Karpas-422 (cell line): ENCODE measurements at regions not wholly inside any gene's neighbourhood (a gene's known extent, or its start where the extent isn't known, plus 50 kb on each side); places are given as distances from the start of the nearest gene placed in this dataset.

Experiments
- DNase-seq: peaks from one replicate; pipeline ENCODE4 v3.0.0-alpha.2; 2015
- H2AFZ ChIP-seq: fragments of 200-600 bp; sonication (generic); 2 replicates; pipeline ENCODE4 v1.6.1; 2014; ENCODE audit warnings: antibody characterized with exemption, low read length, mixed read lengths
- H3K27ac ChIP-seq: fragments of 200-600 bp; sonication (generic); 2 replicates; pipeline ENCODE4 v1.5.1; 2014; ENCODE audit warnings: mild to moderate bottlenecking, low read length, moderate library complexity
- H3K27me3 ChIP-seq: fragments of 200-600 bp; sonication (generic); 2 replicates; pipeline ENCODE4 v1.6.1; 2014; ENCODE audit warnings: low read length, mixed read lengths
- H3K36me3 ChIP-seq: fragments of 200-600 bp; sonication (generic); 2 replicates; pipeline ENCODE4 v1.6.1; 2014; ENCODE audit warnings: low read length, mixed read lengths; ENCODE audit not compliant: insufficient read depth
- H3K4me1 ChIP-seq: fragments of 200-600 bp; sonication (generic); 2 replicates; pipeline ENCODE4 v1.6.1; 2014; ENCODE audit warnings: mild to moderate bottlenecking, low read length, mixed read lengths
- H3K4me2 ChIP-seq: fragments of 200-600 bp; sonication (generic); 2 replicates; pipeline ENCODE4 v1.6.1; 2014; ENCODE audit warnings: low read length, low read depth, mild to moderate bottlenecking; ENCODE audit not compliant: poor library complexity, severe bottlenecking
- H3K4me3 ChIP-seq: fragments of 200-600 bp; sonication (generic); 2 replicates; pipeline ENCODE4 v1.5.1; 2014; ENCODE audit warnings: mild to moderate bottlenecking, antibody characterized with exemption, low read length, mixed read lengths
- H3K79me2 ChIP-seq: fragments of 200-600 bp; sonication (generic); 2 replicates; pipeline ENCODE4 v1.6.1; 2014; ENCODE audit warnings: mild to moderate bottlenecking, low read length, mixed read lengths
- H3K9ac ChIP-seq: fragments of 200-600 bp; sonication (generic); 2 replicates; pipeline ENCODE4 v1.6.0; 2014; ENCODE audit warnings: low read length
- H3K9me2 ChIP-seq: fragments of 200-600 bp; sonication (generic), shearing (Covaris generic); replicated peaks from 2 replicates; pipeline ENCODE4 v1.6.0; 2014; ENCODE audit warnings: mild to moderate bottlenecking, low read length, moderate library complexity; ENCODE audit not compliant: insufficient read depth
- H3K9me3 ChIP-seq: fragments of 300-700, 200-600 bp; sonication (generic); 2 replicates; pipeline ENCODE4 v1.6.1; 2014; ENCODE audit warnings: low read length, mixed read lengths
- H4K20me1 ChIP-seq: fragments of 200-600 bp; sonication (generic); 2 replicates; pipeline ENCODE4 v1.6.1; 2014; ENCODE audit warnings: mild to moderate bottlenecking, antibody characterized with exemption, low read length, low read depth; ENCODE audit not compliant: insufficient read depth

DNA sequence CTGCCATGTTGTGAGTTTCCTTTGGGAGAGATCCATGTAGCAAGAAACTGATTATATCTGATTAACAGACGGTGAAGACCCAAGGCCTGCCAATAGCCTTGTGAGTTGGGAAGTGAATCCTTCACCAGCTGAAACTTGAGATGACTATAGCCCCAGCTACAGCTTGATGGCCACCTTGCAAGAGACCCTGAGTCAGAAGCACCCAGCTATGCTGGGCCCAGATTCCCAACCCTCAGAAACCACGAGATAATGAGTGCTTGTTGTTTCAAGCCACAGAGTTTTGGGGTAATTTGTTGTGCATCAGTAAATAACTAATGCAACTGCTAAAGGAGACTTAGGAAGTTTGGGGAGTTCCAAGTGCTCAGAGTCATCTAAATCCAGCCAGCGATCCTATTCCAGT, 80.3 kb downstream of the AVPR1A start:
- DNase-seq = no peak
- H3K79me2 ChIP-seq = no peaks in the 10 kb centered on the region
- no peaks in the 10 kb centered on the region for H3K4me1 ChIP-seq
- H3K27me3 ChIP-seq = no peaks in the 10 kb centered on the region
- no peak overlapping the region for H3K4me3 ChIP-seq
- H3K9me2 ChIP-seq = no peaks in the 10 kb centered on the region
- no peaks in the 10 kb centered on the region for H3K9me3 ChIP-seq
- no peak overlapping the region for H3K27ac ChIP-seq
- H3K36me3 ChIP-seq = no peaks in the 10 kb centered on the region
- no peaks in the 10 kb centered on the region for H4K20me1 ChIP-seq
- H3K9ac ChIP-seq = no peak overlapping the region
- no peak overlapping the region for H2AFZ ChIP-seq
- no peak overlapping the region for H3K4me2 ChIP-seq

DNA sequence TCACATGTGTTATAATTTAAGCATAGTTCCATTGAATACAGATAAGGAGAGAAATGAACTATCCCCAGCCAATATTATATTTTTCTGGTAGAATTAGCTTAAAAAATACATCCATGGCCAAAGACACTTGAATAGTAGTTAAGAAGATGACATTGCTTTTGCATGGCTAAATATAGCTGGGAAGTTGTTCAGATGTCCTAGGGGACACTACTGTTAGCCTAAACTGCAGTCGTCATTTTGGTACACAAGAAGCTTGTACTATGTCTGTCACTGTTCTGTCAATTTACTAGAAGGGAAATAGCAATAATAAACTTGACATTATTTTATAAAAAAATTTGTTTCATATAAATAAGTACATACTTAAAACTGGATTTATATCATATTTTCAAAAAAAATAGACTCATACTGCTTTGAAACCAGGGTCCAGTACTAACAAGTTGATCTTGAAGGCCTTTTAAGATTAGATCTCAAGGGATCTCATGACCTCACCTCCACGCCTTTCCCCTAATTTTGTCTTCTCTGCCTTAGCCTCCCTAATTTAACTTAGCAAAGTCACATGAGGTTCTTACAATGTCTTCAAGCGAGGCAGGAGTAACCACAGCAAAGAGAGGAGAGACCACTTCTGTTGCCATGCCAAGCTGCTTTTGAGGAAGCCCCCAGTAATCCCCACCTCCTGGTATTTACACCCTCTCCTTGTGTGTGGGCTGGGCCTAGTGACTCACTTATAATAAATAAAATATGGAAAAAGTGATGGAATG, 81.0 kb downstream of the AVPR1A start:
- Histone ChIP-seq H3K9ac (no peak overlapping the region), H3K9me3 (no peaks in the 10 kb centered on the region), H3K4me3 (no peak overlapping the region), H3K4me1 (no peaks in the 10 kb centered on the region), H3K9me2 (no peaks in the 10 kb centered on the region), H3K27me3 (no peaks in the 10 kb centered on the region), H3K27ac (no peak overlapping the region), H4K20me1 (no peaks in the 10 kb centered on the region), H2AFZ (no peak overlapping the region), H3K79me2 (no peaks in the 10 kb centered on the region), H3K4me2 (no peak overlapping the region), H3K36me3 (no peaks in the 10 kb centered on the region)
- DNase-seq = no peak

DNA sequence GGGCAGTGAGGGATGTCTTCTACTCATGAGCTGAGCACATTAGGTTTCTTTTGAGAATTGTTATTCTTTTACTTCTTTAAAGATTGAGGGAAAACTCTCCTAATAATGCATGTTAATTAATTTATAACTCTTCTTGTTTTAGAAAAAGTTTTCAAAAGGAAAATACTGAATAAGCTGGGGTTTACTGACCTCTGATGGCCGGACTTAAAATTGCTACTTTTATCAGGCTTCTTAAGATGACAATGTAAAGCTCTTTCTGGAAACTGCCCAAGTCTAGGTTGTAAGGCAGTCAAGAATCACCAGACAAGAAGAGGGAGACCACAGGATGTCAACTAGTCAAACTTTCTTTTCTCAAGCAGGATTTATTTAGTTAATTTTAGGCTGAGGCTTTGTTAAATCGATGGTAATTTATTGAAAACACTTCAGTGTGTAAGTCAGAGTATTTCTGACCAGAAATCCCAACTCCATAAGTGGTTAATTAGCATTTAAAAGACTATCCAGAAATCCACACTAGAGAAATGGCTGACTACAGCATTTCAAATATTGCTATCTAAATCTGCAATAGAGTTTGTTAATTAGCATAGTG, 82.1 kb downstream of the AVPR1A start:
- no peaks in the 10 kb centered on the region for H3K4me1 ChIP-seq
- H3K9ac ChIP-seq = no peak overlapping the region
- no peaks in the 10 kb centered on the region for H3K27me3 ChIP-seq
- no peaks in the 10 kb centered on the region for H3K36me3 ChIP-seq
- no peaks in the 10 kb centered on the region for H3K9me3 ChIP-seq
- no peaks in the 10 kb centered on the region for H4K20me1 ChIP-seq
- DNase-seq = peak; percentile 71
- no peak overlapping the region for H3K27ac ChIP-seq
- H2AFZ ChIP-seq = no peak overlapping the region
- no peaks in the 10 kb centered on the region for H3K79me2 ChIP-seq
- H3K4me3 ChIP-seq = no peak overlapping the region
- H3K4me2 ChIP-seq = no peak overlapping the region
- no peaks in the 10 kb centered on the region for H3K9me2 ChIP-seq

DNA sequence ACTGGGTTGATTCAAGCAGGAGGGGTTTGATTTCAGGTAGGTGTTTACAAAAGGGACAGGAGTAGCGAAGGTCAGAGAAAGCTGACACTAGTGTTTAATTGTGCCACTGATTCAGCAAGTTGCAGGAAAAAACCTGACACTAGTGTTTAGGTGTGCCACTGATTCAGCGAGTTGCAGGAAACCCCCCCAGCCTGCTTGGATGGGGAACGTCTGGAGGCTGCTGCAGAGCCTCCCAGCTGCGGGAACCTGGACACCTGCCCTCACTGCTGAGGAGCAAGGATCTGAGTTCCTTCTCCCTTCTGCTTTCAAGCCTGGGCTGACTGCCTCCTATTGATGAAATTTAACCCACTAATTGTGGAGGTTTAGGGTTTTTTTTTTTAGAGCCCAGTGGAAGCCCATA, 84.2 kb downstream of the AVPR1A start:
- Histone ChIP-seq H3K27ac (no peak overlapping the region), H3K9me3 (no peaks in the 10 kb centered on the region), H4K20me1 (no peaks in the 10 kb centered on the region), H3K27me3 (no peaks in the 10 kb centered on the region), H3K79me2 (no peaks in the 10 kb centered on the region), H3K4me3 (no peak overlapping the region), H3K9me2 (no peaks in the 10 kb centered on the region), H3K36me3 (no peaks in the 10 kb centered on the region), H3K9ac (no peak overlapping the region), H3K4me1 (no peaks in the 10 kb centered on the region), H3K4me2 (no peak overlapping the region), H2AFZ (no peak overlapping the region)
- no peak for DNase-seq

DNA sequence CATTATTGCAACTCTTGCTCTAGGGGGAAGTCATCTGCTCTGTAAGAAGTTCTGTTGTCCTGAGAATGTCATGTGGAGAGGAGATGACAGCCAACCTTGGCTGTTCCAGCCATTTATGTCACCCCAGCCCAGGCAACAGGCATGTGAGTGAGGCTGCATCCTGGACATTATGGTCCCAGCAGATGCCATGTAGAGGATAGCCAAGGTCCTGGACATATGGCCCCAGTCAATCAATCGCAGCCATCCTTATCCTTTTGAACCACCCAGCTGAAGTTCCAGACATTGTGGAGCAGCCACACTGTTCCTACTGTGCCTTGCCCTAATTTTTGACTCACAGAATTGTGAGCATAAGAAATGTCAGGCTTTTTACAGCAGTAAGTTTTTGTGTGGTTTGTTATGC, 84.9 kb downstream of the AVPR1A start:
- Histone ChIP-seq H3K9me2 (no peaks in the 10 kb centered on the region), H3K4me1 (no peaks in the 10 kb centered on the region), H3K79me2 (no peaks in the 10 kb centered on the region), H3K27ac (no peak overlapping the region), H3K36me3 (no peaks in the 10 kb centered on the region), H3K27me3 (no peaks in the 10 kb centered on the region), H2AFZ (no peak overlapping the region), H3K9ac (no peak overlapping the region), H3K4me3 (no peak overlapping the region), H3K9me3 (no peaks in the 10 kb centered on the region), H3K4me2 (no peak overlapping the region), H4K20me1 (no peaks in the 10 kb centered on the region)
- no peak for DNase-seq

DNA sequence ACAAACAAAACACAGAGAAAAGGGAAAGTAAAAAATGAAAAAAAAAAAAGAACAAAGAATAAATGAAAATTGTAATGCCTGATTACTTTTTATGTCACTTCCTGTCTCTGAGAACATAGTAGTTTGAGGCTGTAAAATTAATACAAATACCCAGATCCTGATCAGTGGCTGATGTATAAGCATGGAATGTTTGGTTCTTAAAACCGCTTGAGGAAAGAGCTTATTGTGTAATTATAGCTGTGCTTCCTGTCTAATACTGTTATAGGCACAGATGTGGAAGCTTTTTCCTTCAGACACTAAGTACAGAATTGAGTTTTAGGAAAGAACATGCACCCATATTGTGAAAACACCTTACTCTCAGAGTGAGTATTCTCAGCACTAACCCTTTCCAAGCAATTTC, 86.9 kb downstream of the AVPR1A start:
- Histone ChIP-seq H3K4me3 (no peak overlapping the region), H3K79me2 (no peaks in the 10 kb centered on the region), H3K4me1 (no peaks in the 10 kb centered on the region), H3K27ac (no peak overlapping the region), H3K9me3 (no peaks in the 10 kb centered on the region), H3K9ac (no peak overlapping the region), H3K36me3 (no peaks in the 10 kb centered on the region), H2AFZ (no peak overlapping the region), H3K4me2 (no peak overlapping the region), H3K27me3 (no peaks in the 10 kb centered on the region), H4K20me1 (no peaks in the 10 kb centered on the region), H3K9me2 (no peaks in the 10 kb centered on the region)
- no peak for DNase-seq

DNA sequence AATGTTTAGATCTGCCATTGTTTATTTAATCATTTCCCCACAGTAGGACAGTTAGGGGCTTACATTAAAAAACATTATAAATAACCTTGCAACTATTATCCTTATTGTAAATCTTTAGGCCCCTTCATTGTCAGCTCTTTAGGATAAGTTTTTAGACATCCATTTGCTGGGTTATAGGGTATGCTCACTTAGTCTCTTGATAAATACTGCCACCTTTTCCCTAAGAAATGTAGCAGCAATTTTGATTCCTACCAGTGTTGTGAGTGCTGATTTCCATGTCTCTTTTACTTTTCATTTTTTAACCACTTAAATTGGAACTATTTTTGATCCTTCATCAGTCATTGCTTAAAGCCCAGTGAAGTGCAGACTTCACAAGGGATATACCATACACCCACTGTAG, 94.4 kb downstream of the AVPR1A start:
- Histone ChIP-seq H3K9ac (no peak overlapping the region), H3K9me2 (no peaks in the 10 kb centered on the region), H3K27me3 (no peaks in the 10 kb centered on the region; the same call in 1 of the 2 replicates), H3K79me2 (no peaks in the 10 kb centered on the region), H3K36me3 (no peaks in the 10 kb centered on the region), H2AFZ (no peak overlapping the region), H3K4me1 (no peaks in the 10 kb centered on the region), H3K9me3 (no peaks in the 10 kb centered on the region), H4K20me1 (no peaks in the 10 kb centered on the region), H3K4me3 (no peak overlapping the region), H3K27ac (no peak overlapping the region), H3K4me2 (no peak overlapping the region)
- DNase-seq = no peak

DNA sequence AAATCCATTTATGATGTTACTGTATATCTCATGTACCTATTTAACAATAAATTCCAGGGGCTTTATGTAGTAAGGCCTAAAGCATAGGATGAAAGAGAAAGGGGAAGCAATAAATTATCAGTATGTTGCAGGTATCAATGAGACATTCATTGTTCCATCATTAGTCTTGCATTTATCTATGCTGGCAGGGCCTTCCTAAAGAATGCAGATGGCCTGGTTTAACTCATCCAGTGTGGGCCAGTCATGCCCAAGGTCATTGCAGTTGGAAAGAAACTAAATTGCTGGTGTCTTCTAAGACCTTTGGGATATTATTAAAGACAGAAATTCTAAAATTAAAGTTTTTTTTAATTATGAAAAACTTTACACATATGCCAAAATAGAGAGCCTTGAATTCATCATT, 98.3 kb downstream of the AVPR1A start:
- no peaks in the 10 kb centered on the region for H3K9me3 ChIP-seq
- no peak overlapping the region for H3K4me2 ChIP-seq
- no peaks in the 10 kb centered on the region for H3K79me2 ChIP-seq
- no peak overlapping the region for H3K27ac ChIP-seq
- H2AFZ ChIP-seq = no peak overlapping the region
- H3K4me1 ChIP-seq = no peaks in the 10 kb centered on the region
- no peaks in the 10 kb centered on the region for H4K20me1 ChIP-seq
- H3K4me3 ChIP-seq = no peak overlapping the region
- no peak for DNase-seq
- no peaks in the 10 kb centered on the region; the same call in 1 of the 2 replicates for H3K27me3 ChIP-seq
- no peaks in the 10 kb centered on the region for H3K36me3 ChIP-seq
- no peaks in the 10 kb centered on the region for H3K9me2 ChIP-seq
- H3K9ac ChIP-seq = no peak overlapping the region
